ENCODE measurements at regions not wholly inside any gene's neighbourhood (a gene's known extent, or its start where the extent isn't known, plus 50 kb on each side); places are given as distances from the start of the nearest gene placed in this dataset.

DNA sequence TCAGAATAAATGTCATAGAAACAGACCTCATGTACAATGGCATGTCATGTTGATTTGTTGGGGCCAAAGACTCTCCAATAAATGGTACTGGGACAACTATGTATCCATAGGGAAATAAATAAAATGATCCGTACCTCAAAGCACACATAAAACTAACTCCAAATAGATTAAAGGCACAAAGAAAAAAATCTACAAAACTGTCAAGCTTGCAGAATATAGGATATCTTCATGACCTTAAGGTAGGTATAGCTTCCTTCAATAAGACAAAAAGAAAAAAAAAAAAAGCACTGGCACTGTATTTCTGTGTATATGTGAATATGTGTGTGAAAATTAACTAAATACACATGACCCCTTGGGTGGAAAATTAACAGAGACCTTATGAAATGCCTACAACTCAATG lies 101.9 kb downstream of the DIRAS2 start:
- TF ChIP-seq EZH2 (IDR thresholded peaks at IDR 0.05; ENCODE audit: borderline replicate concordance, low read length) = no peak
- TF ChIP-seq, protein P1, sequence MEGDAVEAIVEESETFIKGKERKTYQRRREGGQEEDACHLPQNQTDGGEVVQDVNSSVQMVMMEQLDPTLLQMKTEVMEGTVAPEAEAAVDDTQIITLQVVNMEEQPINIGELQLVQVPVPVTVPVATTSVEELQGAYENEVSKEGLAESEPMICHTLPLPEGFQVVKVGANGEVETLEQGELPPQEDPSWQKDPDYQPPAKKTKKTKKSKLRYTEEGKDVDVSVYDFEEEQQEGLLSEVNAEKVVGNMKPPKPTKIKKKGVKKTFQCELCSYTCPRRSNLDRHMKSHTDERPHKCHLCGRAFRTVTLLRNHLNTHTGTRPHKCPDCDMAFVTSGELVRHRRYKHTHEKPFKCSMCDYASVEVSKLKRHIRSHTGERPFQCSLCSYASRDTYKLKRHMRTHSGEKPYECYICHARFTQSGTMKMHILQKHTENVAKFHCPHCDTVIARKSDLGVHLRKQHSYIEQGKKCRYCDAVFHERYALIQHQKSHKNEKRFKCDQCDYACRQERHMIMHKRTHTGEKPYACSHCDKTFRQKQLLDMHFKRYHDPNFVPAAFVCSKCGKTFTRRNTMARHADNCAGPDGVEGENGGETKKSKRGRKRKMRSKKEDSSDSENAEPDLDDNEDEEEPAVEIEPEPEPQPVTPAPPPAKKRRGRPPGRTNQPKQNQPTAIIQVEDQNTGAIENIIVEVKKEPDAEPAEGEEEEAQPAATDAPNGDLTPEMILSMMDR (IDR thresholded peaks at IDR 0.05; ENCODE audit: low read length) = no peak

All from OCI-LY1 (cell line).